ENCODE measurements at regions not wholly inside any gene's neighbourhood (a gene's known extent, or its start where the extent isn't known, plus 50 kb on each side); places are given as distances from the start of the nearest gene placed in this dataset.

DNA sequence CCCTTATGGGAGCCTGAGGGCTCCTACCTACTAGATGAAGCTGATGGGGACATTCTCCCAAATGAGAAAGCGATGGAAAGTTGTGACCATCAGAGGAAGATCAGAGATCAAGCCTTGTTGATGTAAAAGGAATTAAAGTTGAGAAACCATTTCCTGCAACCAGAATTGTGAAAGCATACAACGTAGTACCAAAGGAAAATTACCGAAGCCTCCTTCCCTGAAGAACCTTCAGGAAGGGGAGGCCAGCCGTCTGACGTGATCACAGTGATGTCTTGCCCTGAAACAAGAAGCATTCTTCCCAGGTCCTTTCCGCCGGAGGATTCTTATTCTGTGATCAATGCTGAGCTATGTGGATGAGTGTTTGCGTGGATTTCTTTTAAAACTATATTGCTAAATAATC lies 211.6 kb upstream of the TNP1 start:
- TF ChIP-seq CTCF (IDR thresholded peaks at IDR 0.05; ENCODE audit: insufficient read depth, low read depth, low read length): no peak
- no peak for TF ChIP-seq EZH2 (IDR thresholded peaks at IDR 0.05; ENCODE audit: insufficient read depth, low read length)
